T-helper 22 cell (primary cell): ENCODE measurements at regions not wholly inside any gene's neighbourhood (a gene's known extent, or its start where the extent isn't known, plus 50 kb on each side); places are given as distances from the start of the nearest gene placed in this dataset.
"Not testable (repeated sequence)": the region's sequence is repeated elsewhere in the genome, so short reads cannot be mapped to it uniquely, and the experiment has no call there.

Experiments
- DNase-seq: peaks from one replicate; pipeline ENCODE4 v3.0.0-alpha.2; 2020; ENCODE audit warnings: low read depth

DNA sequence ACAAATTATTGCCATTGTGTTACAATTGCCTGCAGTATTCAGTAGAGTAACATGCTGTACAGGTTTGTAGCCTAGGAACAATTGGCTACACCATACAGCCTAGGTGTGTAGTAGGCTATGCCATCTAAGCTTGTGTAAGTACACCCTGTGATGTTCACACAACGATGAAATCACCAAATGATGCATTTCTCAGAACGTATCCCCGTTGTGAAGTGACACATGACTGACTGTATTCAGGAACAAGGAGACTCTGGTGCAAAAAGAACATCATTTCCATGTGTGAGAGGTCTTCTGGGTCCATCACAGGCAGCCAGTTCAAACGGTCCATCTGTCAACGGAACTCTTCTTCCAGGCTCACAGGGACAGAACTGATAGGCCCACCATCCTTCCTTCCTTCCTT lies 263.7 kb downstream of the ANAPC1 start:
- no peak for DNase-seq

- no peak for DNase-seq
Observed at GRCh38 chr2:111622859-111623258, 261.1 kb downstream of the ANAPC1 start.

DNA sequence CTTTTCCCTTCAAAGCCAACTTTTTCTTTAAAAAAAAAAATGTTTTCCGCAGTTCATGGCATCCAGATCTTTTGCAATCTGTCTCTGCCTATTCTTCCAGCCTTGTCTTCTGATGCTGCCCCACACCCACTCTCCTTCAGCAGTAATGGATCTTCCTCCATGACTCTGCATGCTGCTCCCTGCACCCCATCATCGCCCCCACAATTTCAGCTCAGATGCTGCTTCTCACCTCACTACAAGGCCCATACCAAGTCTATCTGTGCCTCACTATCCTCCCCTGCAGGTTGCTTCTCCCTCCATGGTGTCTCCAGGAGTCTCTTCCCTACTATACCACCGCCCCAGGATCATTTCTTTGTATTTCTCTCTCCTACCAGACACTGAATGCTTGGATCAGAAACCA lies 260.6 kb downstream of the ANAPC1 start:
- DNase-seq = no peak

DNA sequence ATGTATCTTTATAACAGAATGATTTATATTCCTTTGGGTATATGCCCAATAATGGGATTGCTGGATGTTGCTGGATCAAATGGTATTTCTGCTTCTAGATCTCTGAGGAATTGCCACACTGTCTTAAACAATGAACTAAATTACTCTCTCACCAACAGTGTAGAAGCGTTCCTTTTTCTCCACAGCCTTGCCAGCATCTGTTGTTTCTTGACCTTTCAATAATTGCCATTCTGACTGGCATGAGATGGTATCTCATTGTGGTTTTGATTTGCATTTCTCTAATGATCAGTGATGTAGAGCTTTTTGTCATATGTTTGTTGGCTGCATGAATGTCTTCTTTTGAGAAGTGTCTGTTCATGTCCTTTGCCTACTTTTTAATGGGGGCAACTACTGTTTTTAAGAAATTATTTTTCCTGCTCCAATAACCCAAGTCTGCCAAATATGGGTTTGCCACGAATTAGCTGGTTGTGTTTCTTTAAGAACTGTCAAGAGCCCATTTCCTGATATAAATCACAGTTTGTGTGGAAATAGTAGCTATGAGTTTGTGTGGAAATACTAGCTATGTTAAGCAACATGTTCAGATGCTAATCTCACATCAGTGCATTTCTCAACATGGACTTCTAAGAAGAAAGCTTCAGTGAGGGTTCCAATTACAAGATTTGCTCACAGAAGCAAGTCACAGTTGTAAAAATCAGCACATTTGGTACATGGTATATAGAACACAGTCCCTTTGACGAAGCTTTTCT lies 259.4 kb downstream of the ANAPC1 start:
- DNase-seq = no peak

- DNase-seq = not testable (repeated sequence)
Observed at GRCh38 chr2:111625157-111625537, 258.8 kb downstream of the ANAPC1 start.

GRCh38 chr2:111626037-111626864 lies 257.7 kb downstream of the ANAPC1 start:
- DNase-seq = no peak

GRCh38 chr2:111626865-111627163 lies 257.2 kb downstream of the ANAPC1 start:
- no peak for DNase-seq

- DNase-seq = no peak
Observed at GRCh38 chr2:111627256-111627655, 256.7 kb downstream of the ANAPC1 start.

GRCh38 chr2:111628221-111628620 lies 255.8 kb downstream of the ANAPC1 start:
- DNase-seq = no peak

- no peak for DNase-seq
Observed at GRCh38 chr2:111629983-111630382, 254.0 kb downstream of the ANAPC1 start.

DNA sequence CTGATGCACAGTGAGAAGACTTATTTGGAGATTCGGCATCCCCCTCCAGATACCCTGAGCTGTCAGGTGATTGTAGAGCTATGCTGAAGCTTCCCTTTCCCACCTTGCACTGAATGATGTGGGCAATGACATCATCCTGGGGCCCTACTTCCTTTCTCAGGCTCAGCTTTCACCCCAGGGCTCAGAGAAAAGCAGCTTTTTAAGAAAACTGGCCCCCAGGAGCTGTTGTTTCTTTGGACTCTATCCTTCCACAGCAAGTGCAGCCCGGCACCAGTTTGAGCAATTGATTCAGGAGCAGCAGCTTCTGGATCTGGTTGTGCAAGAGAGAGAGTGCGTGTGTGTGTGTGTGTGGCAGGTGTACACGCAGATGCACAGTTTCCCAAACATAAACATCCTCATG lies 251.3 kb downstream of the ANAPC1 start:
- no peak for DNase-seq

- no peak for DNase-seq
Observed at GRCh38 chr2:111633189-111633588, 250.8 kb downstream of the ANAPC1 start.

GRCh38 chr2:111633643-111634042 lies 250.3 kb downstream of the ANAPC1 start:
- DNase-seq = no peak

- no peak for DNase-seq
Observed at GRCh38 chr2:111634050-111634794, 249.8 kb downstream of the ANAPC1 start.

GRCh38 chr2:111634995-111635538 lies 248.9 kb downstream of the ANAPC1 start:
- no peak for DNase-seq

DNA sequence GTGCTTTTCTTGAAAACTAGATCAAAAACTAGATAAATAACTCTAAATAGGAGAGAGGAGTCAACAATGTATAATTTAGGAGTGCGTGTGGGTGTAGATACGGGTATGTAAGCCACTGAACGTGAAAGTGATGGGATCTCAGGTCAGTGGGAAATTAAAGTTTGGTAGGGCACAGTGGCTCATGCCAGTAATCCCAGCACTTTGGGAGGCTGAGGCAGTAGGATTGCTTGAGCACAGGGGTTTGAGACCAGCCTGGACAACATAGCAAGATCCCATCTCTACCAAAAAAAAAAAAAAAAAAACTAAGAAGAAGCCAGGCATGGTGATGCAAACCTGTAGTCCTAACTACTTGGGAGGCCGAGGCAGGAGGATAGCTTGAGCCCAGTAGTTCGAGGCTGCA lies 247.1 kb downstream of the ANAPC1 start:
- no peak for DNase-seq

GRCh38 chr2:111638274-111638877 lies 245.6 kb downstream of the ANAPC1 start:
- DNase-seq = no peak

DNA sequence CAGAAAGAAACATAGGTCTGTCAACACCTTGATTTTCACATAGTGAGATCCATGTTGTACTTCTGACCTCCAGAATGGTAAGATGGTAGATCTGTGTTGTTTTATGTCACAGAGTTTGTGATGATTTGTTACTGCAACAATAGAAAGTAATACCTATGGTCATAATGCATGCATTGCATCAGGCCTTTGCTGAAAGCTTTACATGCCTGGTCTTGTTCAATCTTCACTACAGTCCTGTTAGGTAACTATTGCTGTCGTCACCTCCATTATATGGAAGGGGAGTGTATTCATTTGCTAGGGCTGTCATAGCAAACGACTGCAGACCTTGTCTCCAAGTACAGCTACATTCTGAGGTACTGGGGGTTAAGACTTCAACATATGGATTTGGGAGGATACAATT lies 243.5 kb downstream of the ANAPC1 start:
- no peak for DNase-seq

- DNase-seq = no peak
Observed at GRCh38 chr2:111642586-111643327, 241.2 kb downstream of the ANAPC1 start.

DNA sequence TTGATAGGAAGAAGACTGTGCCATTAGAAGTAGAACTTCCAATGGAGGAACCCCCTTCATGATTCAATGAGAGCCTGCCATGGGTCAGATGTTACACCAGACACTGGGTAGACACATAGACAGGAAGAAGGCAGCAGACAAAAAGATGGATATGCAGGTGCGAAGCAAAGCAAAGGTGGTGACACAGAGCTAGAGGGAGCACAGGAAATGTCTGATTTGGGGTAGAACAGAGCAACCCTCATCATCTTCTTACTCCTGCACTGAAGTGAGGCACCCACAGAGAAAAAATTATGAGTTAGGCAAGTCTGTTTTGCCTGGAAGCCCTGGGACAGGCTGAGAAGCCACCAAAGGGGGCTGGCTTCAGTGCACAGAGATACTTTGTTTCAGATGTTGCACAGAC lies 240.2 kb downstream of the ANAPC1 start:
- DNase-seq = no peak

DNA sequence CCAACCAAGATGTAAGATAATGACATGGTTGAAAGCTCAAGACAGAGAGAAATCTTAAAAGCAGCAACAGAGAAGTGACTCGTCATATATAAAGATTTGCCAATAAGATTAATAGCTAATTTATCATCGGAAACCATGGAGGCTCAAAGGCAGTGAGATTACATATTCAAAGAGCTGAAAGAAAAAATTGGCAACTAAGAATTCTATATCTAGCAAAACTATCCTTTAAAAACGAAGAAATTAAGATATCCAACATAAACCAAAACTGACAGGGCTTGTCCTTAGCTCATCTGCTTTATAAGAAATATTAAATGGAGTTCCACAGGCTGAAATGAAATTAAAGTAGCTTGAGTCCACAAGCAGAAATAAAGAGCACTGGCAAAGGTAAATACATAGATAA lies 236.6 kb downstream of the ANAPC1 start:
- DNase-seq = no peak

GRCh38 chr2:111652038-111652437 lies 232.0 kb downstream of the ANAPC1 start:
- DNase-seq = no peak
